Glutamatergic neuron (in vitro differentiated cells): ENCODE measurements at regions not wholly inside any gene's neighbourhood (a gene's known extent, or its start where the extent isn't known, plus 50 kb on each side); places are given as distances from the start of the nearest gene placed in this dataset.
A peak's percentile ranks its signal among the peaks of the same experiment; 100 is the strongest.

Source experiments
- DNase-seq: peaks from one replicate; pipeline ENCODE4 v3.0.0; 2022
- H3K27ac Mint-ChIP-seq: one replicate; pipeline ENCODE4 v1.8.0; 2020; ENCODE audit warnings: mild to moderate bottlenecking, mixed read lengths, inconsistent platforms; ENCODE audit not compliant: unreplicated experiment
- H3K27me3 Mint-ChIP-seq: one replicate; pipeline ENCODE4 v1.8.0; 2020; ENCODE audit warnings: mild to moderate bottlenecking, moderate library complexity, mixed read lengths, inconsistent platforms; ENCODE audit not compliant: unreplicated experiment
- H3K36me3 Mint-ChIP-seq: one replicate; pipeline ENCODE4 v1.8.0; 2020; ENCODE audit warnings: mild to moderate bottlenecking, mixed read lengths, inconsistent platforms; ENCODE audit not compliant: unreplicated experiment
- H3K4me1 Mint-ChIP-seq: one replicate; pipeline ENCODE4 v1.8.0; 2020; ENCODE audit warnings: mild to moderate bottlenecking, low read depth, mixed read lengths, inconsistent platforms; ENCODE audit not compliant: unreplicated experiment
- H3K4me3 Mint-ChIP-seq: one replicate; pipeline ENCODE4 v1.8.0; 2020; ENCODE audit warnings: mild to moderate bottlenecking, mixed read lengths, inconsistent platforms; ENCODE audit not compliant: unreplicated experiment
- H3K9me3 Mint-ChIP-seq: one replicate; pipeline ENCODE4 v1.8.0; 2020; ENCODE audit warnings: mild to moderate bottlenecking, moderate library complexity, mixed read lengths, inconsistent platforms; ENCODE audit not compliant: unreplicated experiment
- CTCF ChIP-seq: fragments of 200-600 bp; sonication (generic); IDR thresholded peaks from one replicate; pipeline ENCODE4 v1.5.0; 2021; ENCODE audit not compliant: partially characterized antibody, unreplicated experiment

GRCh38 chr4:89489338-89489771 lies 181.8 kb upstream of the GPRIN3 start:
- Mint-ChIP-seq H3K36me3 (peaks cover 4% of the 10 kb centered on the region), H3K4me3 (no peak overlapping the region), H3K9me3 (peaks cover 7% of the 10 kb centered on the region), H3K4me1 (peaks cover 18% of the 10 kb centered on the region), H3K27ac (peak overlapping the region; percentile 7), H3K27me3 (peaks cover 3% of the 10 kb centered on the region)
- DNase-seq: no peak
- TF ChIP-seq CTCF: no peak

GRCh38 chr4:89488736-89489135 lies 181.1 kb upstream of the GPRIN3 start:
- Mint-ChIP-seq H3K27me3 (peaks cover 3% of the 10 kb centered on the region), H3K27ac (no peak overlapping the region), H3K9me3 (peaks cover 7% of the 10 kb centered on the region), H3K4me3 (no peak overlapping the region), H3K36me3 (peaks cover 4% of the 10 kb centered on the region), H3K4me1 (peaks cover 18% of the 10 kb centered on the region)
- TF ChIP-seq CTCF: no peak
- DNase-seq: no peak

- peaks cover 2% of the 10 kb centered on the region for H3K27me3 Mint-ChIP-seq
- no peak for DNase-seq
- H3K4me3 Mint-ChIP-seq: no peak overlapping the region
- no peak for TF ChIP-seq CTCF
- H3K36me3 Mint-ChIP-seq: peaks cover 4% of the 10 kb centered on the region
- peaks cover 6% of the 10 kb centered on the region for H3K9me3 Mint-ChIP-seq
- H3K27ac Mint-ChIP-seq: no peak overlapping the region
- peaks cover 7% of the 10 kb centered on the region for H3K4me1 Mint-ChIP-seq
These were observed 179.1 kb upstream of the GPRIN3 start for GRCh38 chr4:89486673-89487072.

GRCh38 chr4:89486042-89486441 lies 178.4 kb upstream of the GPRIN3 start:
- Mint-ChIP-seq H3K4me1 (peaks cover 4% of the 10 kb centered on the region), H3K27me3 (no peaks in the 10 kb centered on the region), H3K36me3 (peaks cover 4% of the 10 kb centered on the region), H3K4me3 (no peak overlapping the region), H3K27ac (no peak overlapping the region), H3K9me3 (peaks cover 4% of the 10 kb centered on the region)
- no peak for TF ChIP-seq CTCF
- DNase-seq: no peak

- H3K36me3 Mint-ChIP-seq: peaks cover 10% of the 10 kb centered on the region
- no peaks in the 10 kb centered on the region for H3K4me1 Mint-ChIP-seq
- H3K9me3 Mint-ChIP-seq: no peaks in the 10 kb centered on the region
These were observed 176.2 kb upstream of the GPRIN3 start for GRCh38 chr4:89483833-89484232.

More at GRCh38 chr4:89483833-89484232, 176.2 kb upstream of the GPRIN3 start:
- H3K27ac Mint-ChIP-seq: peak overlapping the region; percentile 8
- H3K4me3 Mint-ChIP-seq: no peak overlapping the region
- no peak for TF ChIP-seq CTCF
- DNase-seq: no peak
- no peaks in the 10 kb centered on the region for H3K27me3 Mint-ChIP-seq
